ENCODE measurements at regions not wholly inside any gene's neighbourhood (a gene's known extent, or its start where the extent isn't known, plus 50 kb on each side); places are given as distances from the start of the nearest gene placed in this dataset.
"Not testable (repeated sequence)": the region's sequence is repeated elsewhere in the genome, so short reads cannot be mapped to it uniquely, and the experiment has no call there.

DNA sequence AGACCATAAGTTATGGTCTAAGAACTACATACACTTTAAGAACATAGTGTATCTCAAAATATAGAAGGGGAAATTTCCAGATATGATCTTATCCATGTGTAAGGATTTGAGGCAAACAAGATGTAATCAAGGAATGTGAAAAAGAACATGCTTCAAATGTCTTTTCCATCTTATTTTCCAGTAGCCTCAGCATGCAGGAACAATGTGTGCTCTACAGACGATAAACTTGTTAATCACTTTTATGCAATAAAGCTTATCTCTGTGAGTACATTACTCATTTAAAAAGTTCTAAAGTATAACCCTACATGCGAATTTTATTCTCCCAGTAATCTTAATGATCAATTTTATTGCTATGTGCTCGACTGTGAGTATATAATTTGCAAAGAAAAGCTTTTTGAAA lies 185.2 kb downstream of the ALDH8A1 start:
- no peak overlapping the region for H3K4me3 ChIP-seq (replicated peaks in 1 of 4; ENCODE audit: control extremely low read depth in 1 of 4, insufficient read depth in 1 of 4, low read depth in 3 of 4, low read length in 4 of 4)
- no peak for TF ChIP-seq EZH2 (IDR thresholded peaks at IDR 0.05; ENCODE audit: low read length, missing control alignments)
- TF ChIP-seq, protein P1, sequence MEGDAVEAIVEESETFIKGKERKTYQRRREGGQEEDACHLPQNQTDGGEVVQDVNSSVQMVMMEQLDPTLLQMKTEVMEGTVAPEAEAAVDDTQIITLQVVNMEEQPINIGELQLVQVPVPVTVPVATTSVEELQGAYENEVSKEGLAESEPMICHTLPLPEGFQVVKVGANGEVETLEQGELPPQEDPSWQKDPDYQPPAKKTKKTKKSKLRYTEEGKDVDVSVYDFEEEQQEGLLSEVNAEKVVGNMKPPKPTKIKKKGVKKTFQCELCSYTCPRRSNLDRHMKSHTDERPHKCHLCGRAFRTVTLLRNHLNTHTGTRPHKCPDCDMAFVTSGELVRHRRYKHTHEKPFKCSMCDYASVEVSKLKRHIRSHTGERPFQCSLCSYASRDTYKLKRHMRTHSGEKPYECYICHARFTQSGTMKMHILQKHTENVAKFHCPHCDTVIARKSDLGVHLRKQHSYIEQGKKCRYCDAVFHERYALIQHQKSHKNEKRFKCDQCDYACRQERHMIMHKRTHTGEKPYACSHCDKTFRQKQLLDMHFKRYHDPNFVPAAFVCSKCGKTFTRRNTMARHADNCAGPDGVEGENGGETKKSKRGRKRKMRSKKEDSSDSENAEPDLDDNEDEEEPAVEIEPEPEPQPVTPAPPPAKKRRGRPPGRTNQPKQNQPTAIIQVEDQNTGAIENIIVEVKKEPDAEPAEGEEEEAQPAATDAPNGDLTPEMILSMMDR (conservative IDR thresholded peaks at IDR 0.05 in 1 of 2, IDR thresholded peaks at IDR 0.05 in 1 of 2; ENCODE audit: low read depth in 1 of 2, low read length in 2 of 2), result no peak

GRCh38 chr6:134763575-134763974 lies 186.3 kb downstream of the ALDH8A1 start:
- H3K4me2 ChIP-seq (ENCODE audit: extremely low read depth, insufficient read depth, low read length); H3K27me3 ChIP-seq (ENCODE audit: control insufficient read depth, insufficient read depth, low read length); H3K4me3 ChIP-seq (replicated peaks in 1 of 4; ENCODE audit: control extremely low read depth in 1 of 4, insufficient read depth in 1 of 4, low read depth in 3 of 4, low read length in 4 of 4); H3K36me3 ChIP-seq (ENCODE audit: control insufficient read depth, insufficient read depth, low read length); H2AFZ ChIP-seq (ENCODE audit: low read length); H3K27ac ChIP-seq (ENCODE audit: insufficient read depth, low read length); DNase-seq (ENCODE audit: low read depth in 2 of 2); H3K4me1 ChIP-seq (ENCODE audit: control insufficient read depth, extremely low read depth, insufficient read depth, low read length); H3K79me2 ChIP-seq (ENCODE audit: control insufficient read depth, insufficient read depth, low read length); H3K9ac ChIP-seq (ENCODE audit: insufficient read depth, low read length); H4K20me1 ChIP-seq (ENCODE audit: control insufficient read depth, extremely low read depth, insufficient read depth, low read length); H3K9me3 ChIP-seq (ENCODE audit: control insufficient read depth, insufficient read depth, low read depth, low read length): not testable (repeated sequence)

More for the DNA sequence above, 185.2 kb downstream of the ALDH8A1 start:
- no peaks in the 10 kb centered on the region for H3K27me3 ChIP-seq (ENCODE audit: control insufficient read depth, insufficient read depth, low read length)
- H4K20me1 ChIP-seq (ENCODE audit: control insufficient read depth, extremely low read depth, insufficient read depth, low read length), result no peaks in the 10 kb centered on the region
- H3K4me2 ChIP-seq (ENCODE audit: extremely low read depth, insufficient read depth, low read length), result no peak overlapping the region
- no peaks in the 10 kb centered on the region for H3K9me3 ChIP-seq (ENCODE audit: control insufficient read depth, insufficient read depth, low read depth, low read length)
- DNase-seq (ENCODE audit: low read depth in 2 of 2), result no peak
- no peak overlapping the region for H3K27ac ChIP-seq (ENCODE audit: insufficient read depth, low read length)
- no peaks in the 10 kb centered on the region for H3K36me3 ChIP-seq (ENCODE audit: control insufficient read depth, insufficient read depth, low read length)
- H3K9ac ChIP-seq (ENCODE audit: insufficient read depth, low read length), result no peak overlapping the region
- H3K4me1 ChIP-seq (ENCODE audit: control insufficient read depth, extremely low read depth, insufficient read depth, low read length), result no peaks in the 10 kb centered on the region
- no peak overlapping the region for H2AFZ ChIP-seq (ENCODE audit: low read length)
- H3K79me2 ChIP-seq (ENCODE audit: control insufficient read depth, insufficient read depth, low read length), result no peaks in the 10 kb centered on the region

- no peaks in the 10 kb centered on the region for H3K36me3 ChIP-seq (ENCODE audit: control insufficient read depth, insufficient read depth, low read length)
- no peaks in the 10 kb centered on the region for H3K4me1 ChIP-seq (ENCODE audit: control insufficient read depth, extremely low read depth, insufficient read depth, low read length)
- no peak overlapping the region for H3K4me3 ChIP-seq (replicated peaks in 1 of 4; ENCODE audit: control extremely low read depth in 1 of 4, insufficient read depth in 1 of 4, low read depth in 3 of 4, low read length in 4 of 4)
- TF ChIP-seq, protein P1 (conservative IDR thresholded peaks at IDR 0.05 in 1 of 2, IDR thresholded peaks at IDR 0.05 in 1 of 2; ENCODE audit: low read depth in 1 of 2, low read length in 2 of 2), result no peak
- TF ChIP-seq EZH2 (IDR thresholded peaks at IDR 0.05; ENCODE audit: low read length, missing control alignments), result no peak
- no peak overlapping the region for H3K4me2 ChIP-seq (ENCODE audit: extremely low read depth, insufficient read depth, low read length)
- no peaks in the 10 kb centered on the region for H3K79me2 ChIP-seq (ENCODE audit: control insufficient read depth, insufficient read depth, low read length)
- no peaks in the 10 kb centered on the region for H3K27me3 ChIP-seq (ENCODE audit: control insufficient read depth, insufficient read depth, low read length)
- no peak overlapping the region for H3K9ac ChIP-seq (ENCODE audit: insufficient read depth, low read length)
- no peaks in the 10 kb centered on the region for H3K9me3 ChIP-seq (ENCODE audit: control insufficient read depth, insufficient read depth, low read depth, low read length)
- H3K27ac ChIP-seq (ENCODE audit: insufficient read depth, low read length), result no peak overlapping the region
- H2AFZ ChIP-seq (ENCODE audit: low read length), result no peak overlapping the region
- no peak for DNase-seq (ENCODE audit: low read depth in 2 of 2)
- H4K20me1 ChIP-seq (ENCODE audit: control insufficient read depth, extremely low read depth, insufficient read depth, low read length), result no peaks in the 10 kb centered on the region
Observed at GRCh38 chr6:134758621-134759020, 191.3 kb downstream of the ALDH8A1 start.
